DND-41 (cell line): ENCODE measurements at regions not wholly inside any gene's neighbourhood (a gene's known extent, or its start where the extent isn't known, plus 50 kb on each side); places are given as distances from the start of the nearest gene placed in this dataset.

ENCODE experiments used
- ATAC-seq: fragments of 200-7000 bp; cut with Tn5 transposase; 3 replicates; pipeline ENCODE4 v1.9.1; 2021; ENCODE audit warnings: low read depth; ENCODE audit not compliant: insufficient read depth
- DNase-seq: peaks from one replicate; pipeline ENCODE4 v3.0.0-alpha.2; 2020
- H2AFZ ChIP-seq: 2 replicates; pipeline ENCODE4 v1.6.0; 2012; ENCODE audit warnings: low read depth, low read length
- H3K27ac ChIP-seq: 2 replicates; pipeline ENCODE4 v1.5.1; 2012; ENCODE audit warnings: low read length, inconsistent platforms
- H3K27me3 ChIP-seq: fragments of 200-600 bp; sonication (generic); 2 replicates; pipeline ENCODE4 v1.6.0; 2012; ENCODE audit warnings: low read length, mild to moderate bottlenecking, inconsistent platforms; ENCODE audit not compliant: insufficient read depth, poor library complexity
- H3K36me3 ChIP-seq: 2 replicates; pipeline ENCODE4 v1.5.1; 2012; ENCODE audit warnings: low read length, inconsistent platforms; ENCODE audit not compliant: insufficient read depth
- H3K4me1 ChIP-seq: 2 replicates; pipeline ENCODE4 v1.5.1; 2012; ENCODE audit warnings: mild to moderate bottlenecking, low read length; ENCODE audit not compliant: insufficient read depth
- H3K4me2 ChIP-seq: 2 replicates; pipeline ENCODE4 v1.6.0; 2012; ENCODE audit warnings: mild to moderate bottlenecking, moderate library complexity, low read length, inconsistent platforms; ENCODE audit not compliant: insufficient read depth
- H3K4me3 ChIP-seq, 2 experiments: fragments of 200-600 bp in 1 of 2; shearing (Covaris generic) in 1 of 2; 2 replicates each; pipeline ENCODE4 v1.5.1; 2012 to 2016; ENCODE audit warnings: inconsistent platforms in 2 of 2, low read length in 2 of 2, mild to moderate bottlenecking in 2 of 2, low read depth in 1 of 2, moderate library complexity in 1 of 2
- H3K79me2 ChIP-seq: 2 replicates; pipeline ENCODE4 v1.6.0; 2012; ENCODE audit warnings: low read length, inconsistent platforms; ENCODE audit not compliant: insufficient read depth
- H3K9ac ChIP-seq: 2 replicates; pipeline ENCODE4 v1.6.0; 2012; ENCODE audit warnings: low read depth, mild to moderate bottlenecking, inconsistent platforms, low read length, moderate library complexity
- H3K9me3 ChIP-seq: 2 replicates; pipeline ENCODE4 v1.5.1; 2012; ENCODE audit warnings: low read length, moderate library complexity, mild to moderate bottlenecking, inconsistent platforms; ENCODE audit not compliant: insufficient read depth, severe bottlenecking
- H4K20me1 ChIP-seq: 2 replicates; pipeline ENCODE4 v1.6.0; 2012; ENCODE audit warnings: low read length; ENCODE audit not compliant: insufficient read depth
- EZH2 ChIP-seq: IDR thresholded peaks from 3 replicates; pipeline ENCODE4 v1.6.1; 2012; ENCODE audit warnings: borderline replicate concordance, low read depth, mild to moderate bottlenecking, moderate library complexity, low read length, inconsistent platforms; ENCODE audit not compliant: severe bottlenecking
- TF ChIP-seq, protein P1 (sequence below): IDR thresholded peaks from 2 replicates; pipeline ENCODE4 v1.5.1; 2012; ENCODE audit warnings: borderline replicate concordance, low read length, moderate library complexity, mild to moderate bottlenecking; ENCODE audit not compliant: poor library complexity, severe bottlenecking; ENCODE audit errors: extremely low read depth

DNA sequence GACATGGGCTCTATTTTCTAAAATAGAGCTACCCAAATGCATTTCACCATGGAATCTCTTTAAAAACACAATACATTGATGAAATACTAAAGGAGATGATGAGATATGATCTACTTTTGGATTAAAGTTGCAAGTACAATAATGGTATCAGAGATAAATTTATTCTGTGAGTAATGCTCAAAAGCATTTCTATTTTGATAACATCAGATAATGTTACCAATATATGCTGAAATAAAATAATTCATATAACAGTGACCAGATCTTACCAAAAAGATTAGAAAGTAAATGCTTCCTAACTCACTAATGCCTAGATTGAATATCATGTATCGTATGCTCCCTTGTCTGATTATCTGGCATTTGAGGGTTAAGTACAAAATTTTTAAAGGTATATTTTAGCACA is 761.8 kb upstream of the ZNF608 start:
- Histone ChIP-seq H3K9ac (no peak overlapping the region), H3K9me3 (no peaks in the 10 kb centered on the region), H4K20me1 (no peaks in the 10 kb centered on the region), H3K4me1 (no peaks in the 10 kb centered on the region), H2AFZ (no peak overlapping the region), H3K36me3 (no peaks in the 10 kb centered on the region), H3K4me3 (no peak overlapping the region), H3K79me2 (no peaks in the 10 kb centered on the region), H3K4me2 (no peak overlapping the region), H3K27me3 (no peaks in the 10 kb centered on the region), H3K27ac (no peak overlapping the region)
- no peak for DNase-seq
- no peak for ATAC-seq
- no peak for TF ChIP-seq EZH2

DNA sequence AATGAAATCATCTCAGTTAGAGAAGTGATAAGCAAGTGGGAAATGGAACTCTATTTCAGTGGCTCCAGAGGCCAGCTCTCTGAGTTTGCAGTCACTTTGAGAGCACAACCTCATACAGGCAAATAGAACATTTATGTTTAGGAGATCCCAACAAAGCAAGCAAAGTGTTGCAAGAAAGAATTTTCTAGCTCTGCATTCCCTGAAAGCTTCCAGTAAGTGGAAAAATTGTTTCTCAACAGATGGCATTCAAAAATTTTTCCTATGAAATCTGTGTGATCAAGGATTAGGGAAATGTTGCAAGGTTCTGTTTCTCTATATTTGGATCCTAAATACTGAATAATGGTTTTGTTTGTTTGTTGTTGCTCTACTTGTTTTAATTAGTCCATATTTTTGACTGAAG is 764.2 kb upstream of the ZNF608 start:
- TF ChIP-seq EZH2 = no peak
- TF ChIP-seq, protein P1, sequence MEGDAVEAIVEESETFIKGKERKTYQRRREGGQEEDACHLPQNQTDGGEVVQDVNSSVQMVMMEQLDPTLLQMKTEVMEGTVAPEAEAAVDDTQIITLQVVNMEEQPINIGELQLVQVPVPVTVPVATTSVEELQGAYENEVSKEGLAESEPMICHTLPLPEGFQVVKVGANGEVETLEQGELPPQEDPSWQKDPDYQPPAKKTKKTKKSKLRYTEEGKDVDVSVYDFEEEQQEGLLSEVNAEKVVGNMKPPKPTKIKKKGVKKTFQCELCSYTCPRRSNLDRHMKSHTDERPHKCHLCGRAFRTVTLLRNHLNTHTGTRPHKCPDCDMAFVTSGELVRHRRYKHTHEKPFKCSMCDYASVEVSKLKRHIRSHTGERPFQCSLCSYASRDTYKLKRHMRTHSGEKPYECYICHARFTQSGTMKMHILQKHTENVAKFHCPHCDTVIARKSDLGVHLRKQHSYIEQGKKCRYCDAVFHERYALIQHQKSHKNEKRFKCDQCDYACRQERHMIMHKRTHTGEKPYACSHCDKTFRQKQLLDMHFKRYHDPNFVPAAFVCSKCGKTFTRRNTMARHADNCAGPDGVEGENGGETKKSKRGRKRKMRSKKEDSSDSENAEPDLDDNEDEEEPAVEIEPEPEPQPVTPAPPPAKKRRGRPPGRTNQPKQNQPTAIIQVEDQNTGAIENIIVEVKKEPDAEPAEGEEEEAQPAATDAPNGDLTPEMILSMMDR = no peak
- no peaks in the 10 kb centered on the region for H3K79me2 ChIP-seq
- H3K4me3 ChIP-seq = no peak overlapping the region
- H3K9me3 ChIP-seq = no peaks in the 10 kb centered on the region
- H3K9ac ChIP-seq = no peak overlapping the region
- no peak overlapping the region for H2AFZ ChIP-seq
- ATAC-seq (no peak), DNase-seq (no peak)
- H3K4me1 ChIP-seq = no peaks in the 10 kb centered on the region
- no peak overlapping the region for H3K4me2 ChIP-seq
- no peaks in the 10 kb centered on the region for H3K36me3 ChIP-seq
- H3K27me3 ChIP-seq = no peaks in the 10 kb centered on the region
- H4K20me1 ChIP-seq = no peaks in the 10 kb centered on the region
- no peak overlapping the region for H3K27ac ChIP-seq

DNA sequence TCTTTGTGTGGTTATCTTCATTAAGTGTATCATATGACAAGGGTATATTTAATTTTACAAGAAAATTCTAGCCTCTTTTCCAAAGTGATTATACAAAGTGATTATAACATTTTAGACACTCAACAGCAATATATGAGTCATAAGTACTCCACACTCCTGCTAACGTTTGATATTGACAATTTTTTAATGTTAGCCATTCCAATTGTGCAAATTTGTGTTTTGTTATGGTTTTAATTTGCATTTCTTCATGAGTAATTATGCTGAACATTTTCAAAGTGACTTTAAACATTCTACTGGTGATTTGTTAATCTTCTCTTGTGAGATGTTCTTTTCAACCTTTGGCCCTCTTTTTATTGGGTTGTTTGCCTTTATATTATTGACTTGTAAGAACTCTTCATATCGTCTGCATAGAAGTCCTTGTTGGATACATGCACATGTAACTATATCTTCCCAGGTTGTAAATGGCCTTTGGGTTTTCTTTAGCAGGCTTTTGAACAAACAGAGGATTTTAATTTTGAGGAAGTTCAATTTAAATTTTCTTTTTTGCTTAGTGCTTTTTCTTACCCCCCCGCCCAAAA is 771.6 kb upstream of the ZNF608 start:
- DNase-seq = no peak
- Histone ChIP-seq H4K20me1 (no peaks in the 10 kb centered on the region), H3K4me1 (no peaks in the 10 kb centered on the region), H3K36me3 (no peaks in the 10 kb centered on the region), H3K4me2 (no peak overlapping the region), H3K79me2 (no peaks in the 10 kb centered on the region), H2AFZ (no peak overlapping the region), H3K27me3 (no peaks in the 10 kb centered on the region), H3K4me3 (no peak overlapping the region), H3K9me3 (no peaks in the 10 kb centered on the region), H3K27ac (no peak overlapping the region), H3K9ac (no peak overlapping the region)
- TF ChIP-seq, protein P1 = no peak
- no peak for TF ChIP-seq EZH2
- ATAC-seq = no peak

DNA sequence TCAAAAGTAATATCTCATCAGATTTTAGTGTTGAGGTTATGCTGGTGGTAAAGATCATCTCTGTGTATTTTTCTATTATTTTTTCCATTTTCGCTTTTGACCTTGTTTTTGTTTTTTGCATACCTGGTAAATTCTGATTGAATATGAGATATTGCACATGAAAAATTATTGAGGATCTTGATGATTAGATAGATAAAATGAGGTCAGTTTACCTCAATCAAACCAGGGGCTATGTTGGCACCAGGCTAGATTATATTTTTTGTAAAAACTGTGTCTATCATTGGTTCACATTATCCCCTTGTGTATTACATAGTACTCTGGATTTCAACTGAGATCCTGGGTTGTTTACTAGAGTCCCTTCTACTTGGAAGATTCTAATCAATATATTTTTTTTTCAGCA is 774.9 kb upstream of the ZNF608 start:
- H3K36me3 ChIP-seq = no peaks in the 10 kb centered on the region
- H3K27ac ChIP-seq = no peak overlapping the region
- H3K4me1 ChIP-seq = no peaks in the 10 kb centered on the region
- no peak overlapping the region for H3K4me2 ChIP-seq
- H3K27me3 ChIP-seq = no peaks in the 10 kb centered on the region
- ATAC-seq (no peak), DNase-seq (no peak)
- H3K79me2 ChIP-seq = no peaks in the 10 kb centered on the region
- TF ChIP-seq, protein P1 = no peak
- no peak for TF ChIP-seq EZH2
- no peak overlapping the region for H2AFZ ChIP-seq
- no peaks in the 10 kb centered on the region for H3K9me3 ChIP-seq
- H3K4me3 ChIP-seq = no peak overlapping the region
- H3K9ac ChIP-seq = no peak overlapping the region
- H4K20me1 ChIP-seq = no peaks in the 10 kb centered on the region
